Thyroid gland (tissue), 4 donors: ENCODE measurements at regions not wholly inside any gene's neighbourhood (a gene's known extent, or its start where the extent isn't known, plus 50 kb on each side); places are given as distances from the start of the nearest gene placed in this dataset.

Experiments
- POLR2A ChIP-seq, 2 donors: fragments of 450-650 bp; IDR thresholded peaks; one replicate each; pipeline ENCODE4 v1.6.1; 2017; ENCODE audit warnings: antibody characterized with exemption in 2 of 2, mild to moderate bottlenecking in 2 of 2, moderate library complexity in 1 of 2
- TF ChIP-seq, protein P1 (sequence below), 6 experiments: fragments of 200-600 bp in 3 of 6; fragments of 450-650 bp in 3 of 6; sonication (generic) in 3 of 6; IDR thresholded peaks; one replicate each; pipeline ENCODE4 v1.5.1; 2016 to 2019; ENCODE audit warnings: antibody characterized with exemption in 6 of 6, mild to moderate bottlenecking in 2 of 6, inconsistent platforms in 1 of 6, moderate library complexity in 1 of 6

DNA sequence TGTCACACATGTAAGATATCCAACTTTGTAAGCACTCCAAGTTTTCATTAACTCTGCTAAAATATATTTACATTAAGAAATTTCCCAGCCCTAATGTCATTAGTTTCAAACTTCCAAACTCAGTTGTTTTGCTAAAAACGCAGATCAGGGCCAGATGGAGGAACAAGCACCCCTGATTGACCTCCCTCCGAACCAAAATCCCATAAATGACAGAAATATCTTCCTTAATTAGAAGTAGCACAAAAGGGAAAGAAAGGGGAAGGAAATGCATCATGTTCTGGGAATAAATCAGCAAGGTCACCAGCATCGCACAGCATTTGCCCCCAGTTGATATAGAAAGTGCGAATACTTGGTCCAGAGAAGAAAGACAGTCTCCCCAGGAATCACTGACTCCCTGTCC, 61.4 kb upstream of the RUFY1 start:
- TF ChIP-seq, protein P1, sequence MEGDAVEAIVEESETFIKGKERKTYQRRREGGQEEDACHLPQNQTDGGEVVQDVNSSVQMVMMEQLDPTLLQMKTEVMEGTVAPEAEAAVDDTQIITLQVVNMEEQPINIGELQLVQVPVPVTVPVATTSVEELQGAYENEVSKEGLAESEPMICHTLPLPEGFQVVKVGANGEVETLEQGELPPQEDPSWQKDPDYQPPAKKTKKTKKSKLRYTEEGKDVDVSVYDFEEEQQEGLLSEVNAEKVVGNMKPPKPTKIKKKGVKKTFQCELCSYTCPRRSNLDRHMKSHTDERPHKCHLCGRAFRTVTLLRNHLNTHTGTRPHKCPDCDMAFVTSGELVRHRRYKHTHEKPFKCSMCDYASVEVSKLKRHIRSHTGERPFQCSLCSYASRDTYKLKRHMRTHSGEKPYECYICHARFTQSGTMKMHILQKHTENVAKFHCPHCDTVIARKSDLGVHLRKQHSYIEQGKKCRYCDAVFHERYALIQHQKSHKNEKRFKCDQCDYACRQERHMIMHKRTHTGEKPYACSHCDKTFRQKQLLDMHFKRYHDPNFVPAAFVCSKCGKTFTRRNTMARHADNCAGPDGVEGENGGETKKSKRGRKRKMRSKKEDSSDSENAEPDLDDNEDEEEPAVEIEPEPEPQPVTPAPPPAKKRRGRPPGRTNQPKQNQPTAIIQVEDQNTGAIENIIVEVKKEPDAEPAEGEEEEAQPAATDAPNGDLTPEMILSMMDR (IDR thresholded peaks at IDR 0.05): no peak
- no peak for TF ChIP-seq POLR2A (IDR thresholded peaks at IDR 0.05)
